ENCODE measurements at regions not wholly inside any gene's neighbourhood (a gene's known extent, or its start where the extent isn't known, plus 50 kb on each side); places are given as distances from the start of the nearest gene placed in this dataset.

DNA sequence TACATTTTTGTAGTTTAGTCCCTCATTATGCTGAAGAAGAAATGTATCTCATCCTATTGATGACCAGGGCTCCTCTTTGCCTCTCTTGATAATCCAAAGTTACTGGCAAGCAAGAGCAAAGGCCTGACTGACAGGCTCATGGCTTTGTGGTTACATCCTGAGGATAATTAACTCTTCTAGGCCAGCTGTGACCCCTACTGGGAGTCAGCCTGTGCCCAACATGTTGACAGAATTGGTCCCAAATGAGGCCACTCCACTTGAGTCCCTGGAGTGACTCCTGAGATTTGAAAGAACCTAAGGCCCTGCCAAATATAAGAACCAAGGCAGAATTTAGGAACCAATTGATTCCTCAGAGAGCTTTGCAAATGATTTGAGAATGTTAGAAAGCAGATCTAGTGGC lies 973.8 kb upstream of the CELF4 start:
- CTCF ChIA-PET = interaction anchor here (0.6 kb wide), 1 partner anchor 38 kb away, joined by 4 read pairs; no protein-coding TSS in a partner anchor
- no peak overlapping the region for H3K4me3 Mint-ChIP-seq (ENCODE audit: unreplicated experiment)
- DNase-seq (ENCODE audit: unreplicated experiment) = no peak
- POLR2A ChIA-PET = no interaction called here
- no peaks in the 10 kb centered on the region for H3K9me3 Mint-ChIP-seq (ENCODE audit: unreplicated experiment)
- intact Hi-C loops (cut with micrococcal nuclease) = no loop called here
- H3K27ac Mint-ChIP-seq (ENCODE audit: low read depth, unreplicated experiment) = no peak overlapping the region
- BruUV-seq (replicated peaks) = no TSS peak
- no peaks in the 10 kb centered on the region for H3K4me1 Mint-ChIP-seq (ENCODE audit: insufficient read depth, unreplicated experiment)
- TF ChIP-seq, protein P1, sequence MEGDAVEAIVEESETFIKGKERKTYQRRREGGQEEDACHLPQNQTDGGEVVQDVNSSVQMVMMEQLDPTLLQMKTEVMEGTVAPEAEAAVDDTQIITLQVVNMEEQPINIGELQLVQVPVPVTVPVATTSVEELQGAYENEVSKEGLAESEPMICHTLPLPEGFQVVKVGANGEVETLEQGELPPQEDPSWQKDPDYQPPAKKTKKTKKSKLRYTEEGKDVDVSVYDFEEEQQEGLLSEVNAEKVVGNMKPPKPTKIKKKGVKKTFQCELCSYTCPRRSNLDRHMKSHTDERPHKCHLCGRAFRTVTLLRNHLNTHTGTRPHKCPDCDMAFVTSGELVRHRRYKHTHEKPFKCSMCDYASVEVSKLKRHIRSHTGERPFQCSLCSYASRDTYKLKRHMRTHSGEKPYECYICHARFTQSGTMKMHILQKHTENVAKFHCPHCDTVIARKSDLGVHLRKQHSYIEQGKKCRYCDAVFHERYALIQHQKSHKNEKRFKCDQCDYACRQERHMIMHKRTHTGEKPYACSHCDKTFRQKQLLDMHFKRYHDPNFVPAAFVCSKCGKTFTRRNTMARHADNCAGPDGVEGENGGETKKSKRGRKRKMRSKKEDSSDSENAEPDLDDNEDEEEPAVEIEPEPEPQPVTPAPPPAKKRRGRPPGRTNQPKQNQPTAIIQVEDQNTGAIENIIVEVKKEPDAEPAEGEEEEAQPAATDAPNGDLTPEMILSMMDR (IDR thresholded peaks at IDR 0.05; ENCODE audit: unreplicated experiment) = no peak
- H3K27me3 Mint-ChIP-seq (ENCODE audit: insufficient read depth, unreplicated experiment) = no peaks in the 10 kb centered on the region
- no peaks in the 10 kb centered on the region for H3K36me3 Mint-ChIP-seq (ENCODE audit: insufficient read depth, unreplicated experiment)

DNA sequence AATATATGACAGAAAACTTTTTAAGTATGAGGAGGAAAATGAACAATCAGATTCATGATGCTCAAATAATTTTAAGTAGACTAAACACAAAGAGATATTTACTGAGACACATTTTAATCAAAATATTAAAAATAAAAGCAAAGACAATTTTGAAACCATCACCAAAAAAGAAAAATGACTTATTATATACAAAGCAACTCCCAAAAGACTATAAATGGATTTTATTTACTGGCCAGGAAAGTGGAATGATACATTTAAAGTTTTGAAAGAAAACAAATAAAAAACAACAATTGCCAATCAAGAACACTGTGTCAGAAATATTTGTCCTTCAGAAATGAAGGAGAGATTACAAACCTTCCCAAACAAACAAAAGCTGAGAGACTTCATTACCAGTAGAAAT lies 968.5 kb upstream of the CELF4 start:
- BruUV-seq (replicated peaks) = no TSS peak
- no peak overlapping the region for H3K4me3 Mint-ChIP-seq (ENCODE audit: unreplicated experiment)
- H3K36me3 Mint-ChIP-seq (ENCODE audit: insufficient read depth, unreplicated experiment) = no peaks in the 10 kb centered on the region

DNA sequence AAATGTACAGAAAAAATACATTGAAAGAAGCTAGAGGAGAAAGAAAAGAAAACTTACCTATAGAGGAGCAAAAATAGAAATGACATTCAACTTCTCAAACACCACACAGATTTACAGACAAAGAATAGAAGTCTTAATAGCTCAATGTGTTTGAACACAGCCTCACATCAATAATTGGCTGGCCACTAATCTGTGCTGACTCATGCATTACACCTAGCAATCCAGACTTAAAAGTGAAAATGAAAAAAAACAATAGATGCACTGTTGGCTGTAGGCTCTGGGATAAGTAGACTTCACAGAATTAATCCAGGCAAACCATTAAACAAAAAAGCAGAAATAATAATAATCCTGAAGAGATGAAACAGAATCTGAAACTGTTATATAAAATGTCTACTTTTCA lies 961.3 kb upstream of the CELF4 start:
- Mint-ChIP-seq H3K4me1 (ENCODE audit: insufficient read depth, unreplicated experiment) (peaks cover 9% of the 10 kb centered on the region), H3K4me3 (ENCODE audit: unreplicated experiment) (no peak overlapping the region), H3K27ac (ENCODE audit: low read depth, unreplicated experiment) (no peak overlapping the region), H3K27me3 (ENCODE audit: insufficient read depth, unreplicated experiment) (no peaks in the 10 kb centered on the region), H3K36me3 (ENCODE audit: insufficient read depth, unreplicated experiment) (no peaks in the 10 kb centered on the region), H3K9me3 (ENCODE audit: unreplicated experiment) (no peaks in the 10 kb centered on the region)
- ChIA-PET POLR2A (no interaction called here), CTCF (interaction anchor here (0.7 kb wide), 1 partner anchor 214 kb away, joined by 3 read pairs; no protein-coding TSS in a partner anchor)
- DNase-seq (ENCODE audit: unreplicated experiment) = peak; percentile 21
- TF ChIP-seq, protein P1 (IDR thresholded peaks at IDR 0.05; ENCODE audit: unreplicated experiment) = no peak
- intact Hi-C loops (cut with micrococcal nuclease) = no loop called here
- BruUV-seq (replicated peaks) = no TSS peak

More for the DNA sequence above, 968.5 kb upstream of the CELF4 start:
- TF ChIP-seq, protein P1 (IDR thresholded peaks at IDR 0.05; ENCODE audit: unreplicated experiment) = no peak
- POLR2A ChIA-PET = no interaction called here
- CTCF ChIA-PET = interaction anchor here (0.6 kb wide), 1 partner anchor 78 kb away, joined by 3 read pairs; no protein-coding TSS in a partner anchor
- H3K27me3 Mint-ChIP-seq (ENCODE audit: insufficient read depth, unreplicated experiment) = no peaks in the 10 kb centered on the region
- no peak overlapping the region for H3K27ac Mint-ChIP-seq (ENCODE audit: low read depth, unreplicated experiment)
- intact Hi-C loops (cut with micrococcal nuclease) = no loop called here
- no peak for DNase-seq (ENCODE audit: unreplicated experiment)
- no peaks in the 10 kb centered on the region for H3K4me1 Mint-ChIP-seq (ENCODE audit: insufficient read depth, unreplicated experiment)
- no peaks in the 10 kb centered on the region for H3K9me3 Mint-ChIP-seq (ENCODE audit: unreplicated experiment)

DNA sequence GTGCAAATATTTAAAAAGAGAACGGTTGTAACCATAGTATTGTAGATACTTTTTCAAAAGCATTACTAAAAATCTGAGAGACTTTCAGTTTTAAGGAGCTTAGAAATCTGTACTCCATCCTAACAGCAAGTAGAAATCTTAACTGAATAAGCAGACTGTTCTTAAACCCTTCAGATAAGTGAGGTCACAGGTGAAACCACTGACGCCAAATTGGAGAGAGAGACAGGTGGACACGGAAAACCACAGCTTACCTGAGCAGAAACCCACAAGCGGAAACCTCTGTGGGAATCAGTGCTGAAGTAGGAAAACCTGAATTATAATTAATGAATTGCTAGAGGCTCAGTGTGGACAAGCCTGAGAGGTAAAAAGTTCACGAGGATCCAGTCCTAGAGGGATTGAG lies 959.4 kb upstream of the CELF4 start:
- TF ChIP-seq, protein P1 (IDR thresholded peaks at IDR 0.05; ENCODE audit: unreplicated experiment) = no peak
- Mint-ChIP-seq H3K9me3 (ENCODE audit: unreplicated experiment) (no peaks in the 10 kb centered on the region), H3K27me3 (ENCODE audit: insufficient read depth, unreplicated experiment) (no peaks in the 10 kb centered on the region), H3K4me1 (ENCODE audit: insufficient read depth, unreplicated experiment) (peaks cover 9% of the 10 kb centered on the region), H3K4me3 (ENCODE audit: unreplicated experiment) (no peak overlapping the region), H3K27ac (ENCODE audit: low read depth, unreplicated experiment) (no peak overlapping the region), H3K36me3 (ENCODE audit: insufficient read depth, unreplicated experiment) (no peaks in the 10 kb centered on the region)
- no TSS peak for BruUV-seq (replicated peaks)
- POLR2A ChIA-PET = interaction anchor here (0.6 kb wide), 1 partner anchor 1964 kb away, joined by 3 read pairs; no protein-coding TSS in a partner anchor
- CTCF ChIA-PET = no interaction called here
- intact Hi-C loops (cut with micrococcal nuclease) = no loop called here
- DNase-seq (ENCODE audit: unreplicated experiment) = no peak

Data from MCF 10A (cell line).